ENCODE measurements at regions not wholly inside any gene's neighbourhood (a gene's known extent, or its start where the extent isn't known, plus 50 kb on each side); places are given as distances from the start of the nearest gene placed in this dataset.

DNA sequence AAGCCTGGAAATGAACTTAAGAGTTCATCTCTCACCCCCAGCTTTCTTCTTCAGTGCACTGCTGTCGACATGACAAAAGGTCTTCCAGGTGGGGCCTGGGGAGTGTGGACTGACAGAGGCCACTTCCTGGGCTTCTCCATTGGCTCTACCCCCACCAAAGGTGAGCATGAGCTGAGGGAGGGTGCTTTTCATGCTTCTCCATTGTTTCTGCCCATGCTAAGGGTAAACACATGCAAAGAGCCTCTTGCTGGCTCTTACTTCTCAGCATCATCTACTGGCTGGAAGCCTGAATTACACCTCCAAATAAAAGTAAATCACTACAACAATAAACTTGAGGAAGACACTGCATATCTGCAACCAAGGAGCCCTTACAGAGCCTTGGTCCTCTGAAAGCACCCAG, 227.2 kb downstream of the EPM2A start:
- TF ChIP-seq, protein P1, sequence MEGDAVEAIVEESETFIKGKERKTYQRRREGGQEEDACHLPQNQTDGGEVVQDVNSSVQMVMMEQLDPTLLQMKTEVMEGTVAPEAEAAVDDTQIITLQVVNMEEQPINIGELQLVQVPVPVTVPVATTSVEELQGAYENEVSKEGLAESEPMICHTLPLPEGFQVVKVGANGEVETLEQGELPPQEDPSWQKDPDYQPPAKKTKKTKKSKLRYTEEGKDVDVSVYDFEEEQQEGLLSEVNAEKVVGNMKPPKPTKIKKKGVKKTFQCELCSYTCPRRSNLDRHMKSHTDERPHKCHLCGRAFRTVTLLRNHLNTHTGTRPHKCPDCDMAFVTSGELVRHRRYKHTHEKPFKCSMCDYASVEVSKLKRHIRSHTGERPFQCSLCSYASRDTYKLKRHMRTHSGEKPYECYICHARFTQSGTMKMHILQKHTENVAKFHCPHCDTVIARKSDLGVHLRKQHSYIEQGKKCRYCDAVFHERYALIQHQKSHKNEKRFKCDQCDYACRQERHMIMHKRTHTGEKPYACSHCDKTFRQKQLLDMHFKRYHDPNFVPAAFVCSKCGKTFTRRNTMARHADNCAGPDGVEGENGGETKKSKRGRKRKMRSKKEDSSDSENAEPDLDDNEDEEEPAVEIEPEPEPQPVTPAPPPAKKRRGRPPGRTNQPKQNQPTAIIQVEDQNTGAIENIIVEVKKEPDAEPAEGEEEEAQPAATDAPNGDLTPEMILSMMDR (IDR thresholded peaks at IDR 0.05), result no peak
- TF ChIP-seq POLR2AphosphoS5 (IDR thresholded peaks at IDR 0.05) (no peak), POLR2A (IDR thresholded peaks at IDR 0.05) (no peak)

Measured in upper lobe of left lung (tissue), 4 donors.